T follicular helper cell (primary cell): ENCODE measurements at regions not wholly inside any gene's neighbourhood (a gene's known extent, or its start where the extent isn't known, plus 50 kb on each side); places are given as distances from the start of the nearest gene placed in this dataset.
"Not testable (repeated sequence)": the region's sequence is repeated elsewhere in the genome, so short reads cannot be mapped to it uniquely, and the experiment has no call there.

ENCODE experiments used
- DNase-seq: peaks from one replicate; pipeline ENCODE4 v3.0.0-alpha.2; 2020; ENCODE audit warnings: low read depth

DNA sequence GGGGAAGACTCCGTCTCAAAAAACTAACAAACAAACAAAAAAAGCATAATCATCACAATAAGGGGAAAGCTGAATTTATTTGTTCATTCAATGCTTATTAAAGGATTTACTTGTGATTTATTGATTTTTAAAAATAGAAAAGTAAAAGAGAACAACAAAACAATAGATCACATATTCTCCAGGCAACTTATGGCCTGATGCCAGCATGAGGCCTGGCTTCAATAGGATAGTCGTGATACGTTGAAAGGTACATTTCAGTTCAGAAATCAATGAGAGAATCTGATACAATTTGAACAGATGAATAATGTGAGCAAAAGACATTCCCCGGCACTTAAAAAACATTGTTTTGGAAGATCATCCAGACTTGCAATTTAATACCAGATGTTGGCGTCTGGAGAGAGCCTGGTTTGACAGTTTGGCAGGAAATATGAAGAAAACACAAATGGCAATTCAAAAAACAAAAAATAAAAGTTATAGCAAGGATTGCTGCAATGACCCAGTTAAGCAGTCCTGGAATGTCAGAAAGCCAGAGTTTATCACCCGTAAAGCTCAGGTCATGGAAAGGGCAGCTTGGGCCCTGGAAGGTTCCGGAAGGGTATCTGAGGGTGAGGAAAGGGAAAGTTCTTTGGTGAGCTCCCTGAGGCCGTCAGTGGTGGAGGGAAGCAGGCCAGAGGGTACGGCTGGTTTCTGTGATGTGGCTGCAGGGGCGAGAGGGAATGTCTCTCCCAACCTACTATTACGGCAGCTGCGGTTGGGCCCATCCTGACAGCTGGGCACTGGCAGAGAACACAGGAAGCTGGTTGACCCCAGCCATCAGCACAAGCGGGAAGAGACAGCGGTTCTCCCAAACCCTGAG lies 230.2 kb upstream of the HES1 start:
- no peak for DNase-seq

DNA sequence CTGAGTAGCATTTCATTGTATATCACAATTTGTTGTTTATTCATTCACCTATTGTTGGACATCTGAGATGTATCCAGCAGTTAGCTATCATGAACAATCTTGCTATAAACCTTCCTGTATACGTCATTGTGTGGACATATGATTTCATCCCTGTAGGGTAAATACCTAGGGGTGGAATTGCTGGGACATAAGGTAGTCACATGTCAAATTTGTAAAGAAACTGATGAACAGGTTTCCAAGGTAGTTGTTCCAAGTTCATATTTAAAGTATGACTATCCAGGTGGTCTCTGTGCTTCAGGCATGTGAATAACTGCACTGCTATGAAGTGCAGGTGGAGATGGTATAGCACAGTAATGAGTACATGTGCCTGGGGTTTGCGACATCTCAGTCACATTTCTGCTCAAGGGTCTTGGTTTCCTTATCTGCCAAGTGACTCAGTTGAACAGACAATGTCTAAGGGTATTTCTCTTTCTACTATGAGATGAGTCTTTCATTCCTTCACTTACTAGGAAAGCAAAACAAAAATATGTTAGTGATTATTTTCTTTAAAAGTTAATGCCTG lies 229.0 kb upstream of the HES1 start:
- DNase-seq, result no peak

DNA sequence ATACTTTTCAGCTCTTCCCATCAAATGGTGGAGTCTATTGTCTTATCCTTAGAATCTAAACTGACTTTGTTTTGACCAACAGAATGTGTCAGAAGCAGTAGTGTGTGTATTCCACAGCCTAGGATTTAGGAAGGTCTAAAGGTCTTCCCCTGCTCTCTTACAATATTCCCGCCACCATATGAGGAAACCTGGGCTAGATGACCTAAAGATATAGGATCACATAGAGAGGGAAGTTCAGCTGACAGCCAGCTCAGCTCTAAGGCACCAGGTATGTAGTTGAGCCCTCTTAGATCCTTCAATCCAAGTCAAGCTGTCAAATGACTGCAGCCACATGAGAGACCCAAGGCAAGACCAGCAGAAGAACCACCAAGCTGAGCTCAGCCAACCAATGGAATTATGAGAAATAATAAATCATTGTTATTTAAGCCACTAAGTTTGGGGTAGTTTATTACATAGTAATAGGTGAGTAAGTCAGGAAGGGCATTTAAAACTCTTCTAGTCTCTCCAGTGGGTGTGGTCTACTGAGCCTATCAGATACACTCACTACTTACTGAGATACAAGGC lies 227.7 kb upstream of the HES1 start:
- no peak for DNase-seq

DNA sequence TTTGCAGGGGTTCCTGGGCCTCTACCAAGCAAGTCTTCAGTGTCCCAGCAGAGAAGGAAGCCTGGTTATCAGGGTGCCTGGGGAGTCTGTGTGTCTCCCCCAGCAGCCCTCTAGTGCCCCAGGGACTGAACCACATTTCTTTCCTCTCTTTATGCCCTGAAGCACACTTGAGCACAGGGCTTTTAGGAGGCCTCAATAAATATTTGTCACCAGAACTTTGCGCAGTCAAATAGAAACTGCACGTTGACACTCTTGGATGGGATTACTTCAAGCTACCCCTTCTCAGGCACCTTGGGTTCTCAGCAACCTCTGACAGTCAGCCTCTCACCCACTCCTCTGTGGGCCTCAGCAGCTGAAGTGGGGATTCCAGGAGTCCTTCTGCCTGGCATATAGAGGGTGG lies 226.6 kb upstream of the HES1 start:
- no peak for DNase-seq

DNA sequence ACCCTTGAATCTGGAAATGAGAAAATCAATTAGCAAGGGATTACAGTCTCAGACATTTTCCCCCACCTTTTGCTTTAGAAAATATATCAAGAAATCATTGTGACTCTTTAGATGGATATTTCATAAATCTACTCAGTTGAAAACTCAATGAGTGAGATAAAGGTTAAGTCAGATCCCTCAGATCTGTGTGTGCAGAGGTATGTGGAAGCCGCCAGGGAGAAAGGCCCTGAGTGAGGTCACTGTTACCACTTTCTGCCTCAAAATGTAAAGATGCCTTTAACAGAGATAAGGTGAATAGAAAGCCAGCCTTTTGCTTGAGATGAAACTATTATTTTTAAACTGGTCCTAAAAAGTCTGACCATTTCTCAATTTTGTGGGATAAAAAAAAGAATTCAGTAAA lies 225.6 kb upstream of the HES1 start:
- no peak for DNase-seq

DNA sequence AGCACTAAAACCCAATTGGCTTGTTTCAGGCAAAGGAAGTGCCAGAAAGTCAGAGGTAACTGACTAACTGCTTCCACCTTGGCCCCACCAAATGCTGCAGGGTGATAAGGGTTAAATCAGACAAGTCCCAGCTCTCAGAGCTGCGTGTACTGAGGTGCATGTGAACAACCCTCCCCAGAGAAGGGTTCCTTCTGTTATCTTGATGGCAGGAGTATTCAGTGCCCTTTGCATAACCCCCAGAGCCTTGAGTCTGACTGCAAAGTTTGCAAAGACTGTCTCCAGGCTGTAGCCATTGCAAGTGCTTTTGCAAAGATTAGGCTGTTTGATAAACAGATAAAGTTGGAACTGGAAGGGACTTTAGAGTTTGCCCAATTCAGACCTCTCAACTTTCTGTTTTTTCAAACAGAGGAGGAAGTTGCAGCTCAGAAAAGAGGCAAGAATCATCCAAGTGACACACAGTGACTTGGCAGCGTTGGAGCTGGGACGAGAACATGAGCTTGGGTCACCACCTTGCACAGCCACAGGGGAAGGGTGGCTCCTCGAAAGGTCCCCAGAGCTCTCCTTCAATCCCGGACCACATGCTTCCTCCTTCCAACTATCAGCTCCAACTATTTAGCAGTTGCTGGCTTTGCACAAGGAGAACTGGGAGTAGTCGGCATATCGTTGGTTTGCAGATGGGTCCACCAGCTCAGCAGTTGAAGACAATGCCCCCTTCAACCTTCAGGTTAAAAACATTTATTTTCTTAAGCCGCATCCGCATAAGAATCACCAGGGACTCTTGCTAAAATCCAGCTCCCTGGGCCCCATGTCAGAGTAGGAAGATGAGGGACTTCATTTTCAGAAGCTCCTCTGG lies 224.8 kb upstream of the HES1 start:
- no peak for DNase-seq

DNA sequence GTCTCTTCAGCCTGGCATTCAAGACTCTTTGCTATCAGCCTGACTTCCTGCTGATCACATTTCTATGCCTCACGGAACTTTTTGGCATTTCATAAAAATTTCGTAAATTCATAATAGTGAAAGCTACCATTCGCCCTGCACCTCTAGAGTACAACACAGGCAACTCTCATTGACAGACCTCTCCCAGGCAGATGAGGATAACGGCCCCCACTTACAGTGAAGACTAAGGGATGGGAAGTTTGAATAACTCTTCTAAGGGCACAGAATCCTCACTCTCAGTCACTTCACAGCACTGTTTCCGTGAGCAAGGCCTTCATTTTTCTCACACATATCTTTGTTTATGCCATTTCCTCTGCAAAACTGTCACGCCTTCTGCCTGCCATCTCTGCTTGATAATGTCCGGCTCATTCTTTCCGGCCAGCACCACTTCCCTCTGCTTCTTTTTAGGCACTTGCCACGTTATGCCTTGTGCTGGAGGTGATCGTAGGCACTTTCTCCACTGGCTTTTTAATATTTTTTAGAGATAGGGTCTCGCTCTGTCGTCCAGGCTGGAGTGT lies 224.1 kb upstream of the HES1 start:
- DNase-seq, result no peak

DNA sequence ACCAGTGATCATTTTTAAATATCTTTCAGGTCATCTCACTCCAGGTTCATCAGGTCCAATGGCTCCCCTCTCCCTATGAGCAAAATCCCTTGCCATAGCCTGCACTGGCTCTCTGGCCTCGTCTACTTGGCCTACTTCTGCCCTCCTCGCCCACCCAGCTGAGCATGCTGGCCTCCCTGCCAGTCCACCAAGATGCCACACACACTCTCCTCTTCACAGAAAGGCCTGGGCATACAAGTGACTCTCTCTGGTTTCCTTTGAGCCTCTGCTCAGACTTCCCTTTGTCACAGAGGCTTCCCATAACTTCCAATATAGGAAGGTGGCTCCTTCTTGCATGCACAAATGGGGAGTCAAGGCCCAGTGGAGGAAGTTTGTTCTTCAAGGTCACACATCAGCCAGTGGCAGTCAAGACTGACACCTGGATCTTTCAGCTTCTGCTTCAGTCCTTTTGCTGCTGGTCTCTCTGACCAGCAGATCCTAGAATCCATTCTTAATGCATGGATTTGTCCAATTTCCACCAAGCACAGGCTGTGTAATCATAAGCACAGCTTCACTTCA lies 223.2 kb upstream of the HES1 start:
- no peak for DNase-seq

DNA sequence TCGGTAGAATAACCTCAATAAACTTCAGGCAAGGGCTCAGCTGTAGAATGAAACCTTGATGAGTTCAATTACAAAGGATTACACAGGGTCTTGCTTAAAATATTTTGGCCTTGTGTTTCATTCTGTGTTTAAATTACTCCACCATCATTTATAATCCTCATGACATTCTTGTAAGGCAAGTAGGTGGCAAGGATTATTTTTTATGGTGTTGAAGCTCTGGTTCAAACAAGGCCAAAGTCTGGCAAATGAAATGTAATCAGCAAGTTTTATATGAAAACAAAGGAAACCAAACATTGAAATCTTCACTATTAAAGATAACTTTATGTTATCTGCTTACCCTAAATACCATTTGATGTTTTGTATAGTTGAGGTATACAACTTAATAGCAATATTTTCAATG lies 221.3 kb upstream of the HES1 start:
- no peak for DNase-seq

DNA sequence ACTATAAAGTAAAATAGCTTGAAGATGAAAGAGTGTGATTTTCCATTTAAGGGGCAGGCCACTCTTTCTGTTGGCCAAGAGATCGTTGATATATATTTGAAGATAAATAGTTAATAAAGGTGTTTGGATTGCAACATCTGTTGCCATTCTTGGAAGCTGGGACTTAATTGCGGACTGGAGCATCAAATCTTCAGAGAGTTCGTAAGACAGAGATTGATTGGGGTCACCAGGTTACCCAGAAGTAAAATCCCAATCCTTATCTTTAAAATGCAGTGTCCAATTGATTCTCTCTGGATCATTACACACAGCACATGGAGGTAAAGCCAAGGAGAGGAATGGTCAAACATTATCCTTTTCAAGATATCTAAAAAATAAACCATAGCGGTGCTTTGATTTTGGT lies 220.8 kb upstream of the HES1 start:
- no peak for DNase-seq

DNA sequence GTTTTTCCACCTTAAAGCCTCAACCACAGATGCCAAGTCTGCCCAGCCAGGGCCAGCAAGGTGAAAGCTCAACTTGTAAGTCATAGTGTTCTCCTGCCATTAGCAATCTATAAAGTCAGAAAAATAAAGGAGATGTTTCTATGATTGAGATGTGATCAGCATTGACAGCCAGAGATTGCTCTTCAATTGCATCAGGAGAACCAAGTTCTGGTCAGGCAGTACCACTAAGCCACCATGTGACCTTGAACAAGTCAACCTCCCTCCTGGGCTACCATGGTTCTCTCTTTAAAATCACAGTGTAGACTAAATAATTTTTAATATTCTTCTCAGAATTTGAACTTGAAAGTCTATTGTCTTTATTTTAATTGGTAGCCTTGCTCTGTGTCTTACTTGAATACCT lies 220.3 kb upstream of the HES1 start:
- no peak for DNase-seq

DNA sequence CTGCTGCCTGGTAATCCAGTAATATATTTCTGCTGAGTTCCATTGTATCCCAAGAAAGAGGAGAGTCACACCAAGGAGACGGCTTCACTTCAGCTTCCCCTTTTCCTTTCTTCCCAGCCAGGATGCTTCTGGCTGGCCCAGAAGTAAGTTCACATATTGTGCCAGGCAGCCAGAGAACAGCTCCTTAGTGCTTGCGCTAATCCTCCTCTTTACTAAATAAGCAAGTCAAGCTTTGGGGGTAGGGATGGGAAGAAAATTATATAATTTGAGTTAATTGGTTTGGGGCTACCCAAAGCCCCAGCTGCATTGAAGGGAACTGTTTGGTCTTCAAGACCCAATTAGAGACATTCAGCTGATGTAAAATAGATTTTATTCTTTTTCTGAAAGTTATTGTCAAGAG lies 218.8 kb upstream of the HES1 start:
- DNase-seq, result no peak

DNA sequence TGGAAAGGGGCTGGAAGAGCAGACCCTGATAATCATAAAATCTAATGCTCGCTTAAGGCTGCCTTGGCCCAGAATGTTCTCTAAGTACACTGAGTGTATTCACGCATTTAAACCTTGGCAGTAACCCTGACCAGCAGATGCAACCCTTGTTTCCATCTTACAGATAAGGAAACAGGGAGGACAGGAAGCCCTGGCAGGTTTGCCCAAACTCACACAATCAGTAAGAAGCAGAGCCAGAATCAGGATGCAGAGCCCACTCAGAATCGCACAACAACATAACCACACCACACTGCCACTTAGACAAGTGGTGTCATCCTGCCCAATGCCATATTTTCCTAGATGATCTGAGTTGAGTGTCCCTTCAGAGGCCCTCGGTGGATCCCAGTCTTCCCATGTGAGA lies 214.5 kb upstream of the HES1 start:
- no peak for DNase-seq

DNA sequence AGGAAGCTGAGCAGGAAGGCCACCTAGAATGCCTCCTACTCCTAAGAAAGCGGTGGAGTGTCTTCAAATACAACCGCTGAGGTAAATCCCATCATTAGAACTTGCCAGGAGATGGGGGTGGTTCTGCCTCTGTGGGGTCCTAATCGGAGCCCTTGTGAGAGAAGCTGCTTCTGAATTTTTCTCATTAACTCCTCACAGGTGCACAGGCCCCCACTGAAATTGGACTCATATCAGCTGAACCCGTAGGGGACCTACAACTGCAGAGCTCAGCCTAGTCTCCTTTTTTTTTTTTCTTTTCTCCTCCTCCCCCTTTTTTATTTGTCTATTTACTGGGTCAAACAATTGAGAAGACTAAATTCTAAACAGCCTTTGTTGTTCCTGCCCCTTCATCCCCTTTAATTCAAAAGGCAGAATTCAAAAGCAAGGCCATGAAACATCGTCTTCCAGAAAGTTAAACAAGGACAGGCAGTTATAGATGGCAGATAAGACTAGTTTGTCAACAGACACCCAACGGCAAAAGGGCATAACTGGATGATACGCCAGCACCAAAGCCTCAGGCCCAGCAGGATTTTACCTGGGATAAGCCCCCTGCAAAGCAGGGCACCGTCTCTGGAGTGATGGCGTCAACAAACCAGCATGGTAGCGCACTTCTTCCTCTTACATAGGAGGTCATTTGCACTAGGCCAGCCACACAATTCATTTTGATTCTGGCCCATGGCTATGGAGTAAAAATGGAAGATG lies 213.7 kb upstream of the HES1 start:
- no peak for DNase-seq

DNA sequence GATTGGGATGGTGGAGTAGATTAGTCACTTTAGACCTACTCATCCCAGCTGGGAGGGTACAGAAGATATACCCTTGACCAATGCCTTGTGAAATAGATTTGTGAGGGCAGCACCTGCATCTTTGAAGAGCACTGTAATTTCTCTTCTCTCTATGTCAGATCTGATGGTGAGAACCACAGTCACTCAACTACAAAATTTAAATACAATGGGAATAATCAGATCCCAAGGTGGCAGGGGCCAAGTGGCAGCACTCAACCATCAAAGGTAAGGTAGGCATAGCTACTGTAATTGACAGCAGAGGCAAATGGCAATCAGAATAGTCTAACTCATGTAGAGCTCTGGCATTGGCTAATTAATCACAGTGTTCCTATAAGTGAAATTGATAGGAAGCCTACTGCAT lies 212.0 kb upstream of the HES1 start:
- DNase-seq, result not testable (repeated sequence)

DNA sequence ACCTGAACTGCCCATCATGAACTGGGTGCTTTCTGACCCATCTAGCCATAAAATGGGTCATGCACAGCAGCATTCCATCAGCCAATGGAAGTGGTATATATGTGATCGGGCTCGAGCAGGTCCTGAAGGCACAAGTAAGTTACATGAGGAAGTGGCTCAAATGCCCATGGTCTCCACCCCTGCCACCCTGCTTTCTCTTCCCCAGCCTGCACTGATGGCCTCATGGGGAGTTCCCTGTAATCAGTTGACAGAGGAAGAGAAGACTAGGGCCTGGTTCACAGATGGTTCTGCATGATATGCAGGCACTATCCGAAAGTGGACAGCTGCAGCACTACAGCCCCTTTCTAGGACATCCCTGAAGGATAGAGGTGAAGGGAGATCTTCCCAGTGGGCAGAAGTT lies 209.9 kb upstream of the HES1 start:
- DNase-seq, result not testable (repeated sequence)

DNA sequence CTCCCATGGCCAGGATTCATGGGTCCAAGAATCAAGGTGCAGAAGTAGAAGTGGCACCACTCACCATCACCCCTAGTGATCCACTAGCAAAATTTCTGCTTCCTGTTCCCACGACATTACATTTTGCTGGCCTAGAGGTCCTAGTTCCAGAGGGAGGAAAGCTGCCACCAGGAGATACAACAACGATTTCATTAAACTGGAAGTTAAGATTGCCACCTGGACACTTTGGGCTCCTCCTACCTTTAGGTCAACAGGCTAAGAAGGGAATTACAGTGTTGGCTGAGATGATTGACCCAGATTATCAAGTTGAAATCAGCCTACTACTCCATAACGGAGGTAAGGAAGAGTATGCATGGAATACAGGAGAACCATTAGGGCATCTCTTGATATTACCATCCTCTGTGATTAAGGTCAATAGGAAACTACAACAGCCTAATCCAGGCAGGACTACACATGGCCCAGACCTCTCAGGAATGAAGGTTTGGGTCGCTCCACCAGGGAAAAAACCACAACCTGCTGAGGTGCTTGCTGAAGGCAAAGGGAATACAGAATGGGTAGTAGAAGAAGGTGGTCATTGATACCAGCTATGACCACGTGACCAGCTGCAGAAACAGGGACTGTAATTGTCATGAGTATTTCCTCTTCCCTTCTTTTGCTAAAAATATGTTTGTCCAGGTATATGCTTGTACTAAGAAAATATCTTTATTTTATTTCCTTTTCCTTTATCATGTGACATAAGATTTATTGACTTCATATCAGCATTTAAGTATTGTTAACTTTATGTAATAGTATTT lies 208.3 kb upstream of the HES1 start:
- DNase-seq, result not testable (repeated sequence)

DNA sequence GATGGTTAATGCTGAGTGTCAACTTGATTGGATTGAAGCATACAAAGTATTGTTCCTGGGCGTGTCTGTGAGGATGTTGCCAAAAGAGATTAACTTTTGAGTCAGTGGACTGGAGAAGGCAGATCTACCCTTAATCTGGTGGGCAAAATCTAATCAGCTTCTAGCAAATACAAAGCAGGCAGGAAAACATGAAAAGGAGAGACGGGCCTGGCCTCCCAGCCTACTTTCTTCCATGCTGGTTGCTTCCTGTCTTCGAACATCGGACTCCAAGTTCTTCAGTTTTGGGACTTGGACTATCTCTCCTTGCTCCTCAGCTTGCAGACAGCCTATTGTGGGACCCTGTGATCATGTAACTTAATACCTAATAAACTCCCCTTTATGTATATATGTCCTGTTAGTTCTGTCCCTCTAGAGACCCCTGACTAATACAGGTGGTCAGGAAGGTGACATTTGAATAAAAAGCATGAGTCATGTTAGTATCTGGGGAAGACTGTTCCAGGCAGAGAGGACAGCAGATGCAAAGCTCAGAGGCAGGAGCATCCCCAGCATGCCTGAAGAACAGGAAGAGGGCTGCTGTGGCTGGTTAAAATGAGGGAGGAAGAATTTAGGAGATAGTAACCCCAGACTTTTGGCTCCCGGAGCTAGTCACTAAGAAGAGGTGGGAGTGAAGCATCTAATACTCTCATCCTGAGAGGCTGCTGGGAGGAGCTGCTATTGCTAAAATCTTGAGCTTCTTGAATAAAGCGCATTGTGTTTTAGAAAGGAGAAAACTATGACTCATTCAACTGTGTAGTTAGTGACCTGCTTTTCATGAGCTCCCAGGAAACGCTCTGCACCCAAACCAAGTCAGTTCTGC lies 207.4 kb upstream of the HES1 start:
- no peak for DNase-seq

DNA sequence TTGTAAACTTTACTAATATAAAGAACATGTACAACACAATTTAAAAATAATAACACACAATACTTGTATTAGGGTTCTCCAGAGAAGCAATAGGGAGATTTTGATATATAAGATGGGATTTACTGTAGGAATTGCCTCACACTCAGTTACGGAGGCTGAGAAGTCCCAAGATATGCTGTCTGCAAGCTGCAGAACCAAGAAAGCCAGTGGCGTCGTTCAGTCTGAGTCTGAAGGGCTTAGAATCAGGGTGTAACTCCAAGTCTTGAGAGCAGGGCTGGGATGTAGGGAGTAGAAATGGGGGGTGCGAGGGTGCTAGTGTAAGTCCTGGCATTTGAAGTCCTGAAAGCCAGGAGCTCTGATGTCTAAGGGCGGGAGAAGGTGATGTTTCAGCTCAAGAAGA lies 206.6 kb upstream of the HES1 start:
- DNase-seq, result no peak
